H1 (cell line): ENCODE measurements at regions not wholly inside any gene's neighbourhood (a gene's known extent, or its start where the extent isn't known, plus 50 kb on each side); places are given as distances from the start of the nearest gene placed in this dataset.

Experiments
- ASH2L ChIP-seq: fragments of 200-600, 300-600 bp; sonication (generic); IDR thresholded peaks from one replicate; pipeline ENCODE4 v1.7.1; 2017; ENCODE audit warnings: low read length
- RXRA ChIP-seq: IDR thresholded peaks from 2 replicates; pipeline ENCODE4 v1.6.1; 2011; ENCODE audit warnings: low read depth, mild to moderate bottlenecking, low read length, moderate library complexity; ENCODE audit not compliant: insufficient read depth
- SIX5 ChIP-seq: IDR thresholded peaks from 2 replicates; pipeline ENCODE4 v1.6.1; 2011; ENCODE audit warnings: mild to moderate bottlenecking, low read depth, low read length
- SP2 ChIP-seq: IDR thresholded peaks from 2 replicates; pipeline ENCODE4 v1.6.1; 2012; ENCODE audit warnings: mild to moderate bottlenecking, low read length, inconsistent platforms

DNA sequence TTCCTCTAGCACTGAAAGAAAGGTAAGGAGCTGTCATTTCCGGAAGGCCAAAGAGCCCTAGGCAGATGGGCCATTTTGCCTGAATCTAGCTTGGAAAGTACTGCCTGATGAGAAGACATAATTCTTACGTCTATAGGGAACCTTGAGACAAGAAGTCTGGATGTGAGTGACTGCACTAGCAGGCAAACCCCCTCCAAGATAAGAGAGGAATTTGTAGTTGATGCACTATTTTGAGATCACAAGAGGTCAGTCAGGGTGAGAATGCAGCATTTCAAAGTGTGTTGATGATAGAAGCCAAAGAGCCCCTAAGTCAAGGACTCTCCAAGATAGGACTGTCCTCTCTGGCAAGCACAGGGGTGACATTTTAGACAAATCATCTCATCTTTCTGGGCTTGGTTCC, 99.2 kb downstream of the HES1 start (continued):
- TF ChIP-seq RXRA (no peak), SIX5 (no peak), ASH2L (no peak), SP2 (no peak)
- TF ChIP-seq, all 59 proteins: peak for 0
